Esophagus squamous epithelium (tissue), 5 donors: ENCODE measurements at regions not wholly inside any gene's neighbourhood (a gene's known extent, or its start where the extent isn't known, plus 50 kb on each side); places are given as distances from the start of the nearest gene placed in this dataset.

Experiments
- DNase-seq: peaks from one replicate; lab custom pipeline; 2025; lab: John Stamatoyannopoulos, UW
- H3K27ac ChIP-seq, 4 donors: fragments of 200-600 bp; sonication (generic); one replicate each; pipeline ENCODE4 v1.5.1; 2016 to 2019; ENCODE audit warnings: mild to moderate bottlenecking in 1 of 4
- H3K27me3 ChIP-seq, 4 donors: fragments of 200-600 bp; sonication (generic); 1 replicate in 3 of 4; 2 replicates in 1 of 4; pipeline versions ENCODE4 v1.5.1 to v1.6.0; 2017 to 2021; ENCODE audit warnings: antibody characterized with exemption in 1 of 4
- H3K36me3 ChIP-seq, 3 donors: fragments of 200-600 bp; sonication (generic); one replicate each; pipeline ENCODE4 v1.5.1; 2016 to 2019
- H3K4me1 ChIP-seq, 3 donors: fragments of 200-600 bp; sonication (generic); one replicate each; pipeline ENCODE4 v1.5.1; 2017 to 2019
- H3K4me3 ChIP-seq, 4 donors: fragments of 200-600 bp; sonication (generic); 1 replicate in 3 of 4; 2 replicates in 1 of 4; pipeline ENCODE4 v1.5.1; 2016 to 2019; ENCODE audit warnings: mild to moderate bottlenecking in 2 of 4, moderate library complexity in 1 of 4
- H3K9me3 ChIP-seq, 3 donors: fragments of 200-600 bp; sonication (generic); one replicate each; pipeline ENCODE4 v1.5.1; 2016 to 2019
- CTCF ChIP-seq, 6 experiments: fragments of 450-650 bp in 4 of 6; fragments of 200-600 bp in 2 of 6; sonication (generic) in 2 of 6; IDR thresholded peaks; one replicate each; pipeline ENCODE4 v1.5.1; 2016 to 2019; ENCODE audit warnings: antibody characterized with exemption in 6 of 6, mild to moderate bottlenecking in 4 of 6, moderate library complexity in 4 of 6
- POLR2A ChIP-seq, 4 donors: fragments of 450-650 bp; IDR thresholded peaks; one replicate each; pipeline ENCODE4 v1.6.1; 2017; ENCODE audit warnings: antibody characterized with exemption in 4 of 4, mild to moderate bottlenecking in 4 of 4, moderate library complexity in 3 of 4
- WGBS, 2 donors: methylation state at CpG; one replicate each; pipeline ENCODE4 v1.1.5; 2018; 5-methylcytosine and 5-hydroxymethylcytosine counted together
- intact Hi-C: fragments of 100-400 bp; cut with DNase I; formaldehyde crosslinking; loops from one replicate; pipeline ENCODE4 v1.15.0; 2022
- donor health status: DM: yes; HTN: yes; CAD: no.

- no peaks in the 10 kb centered on the region for H3K4me1 ChIP-seq
- H3K36me3 ChIP-seq = no peaks in the 10 kb centered on the region
- no peak for DNase-seq
- no peak overlapping the region for H3K4me3 ChIP-seq
- intact Hi-C loops = no loop called here
- TF ChIP-seq CTCF (IDR thresholded peaks at IDR 0.05) (no peak), POLR2A (IDR thresholded peaks at IDR 0.05) (no peak)
- H3K27ac ChIP-seq = no peak overlapping the region
- H3K9me3 ChIP-seq = peaks cover 0 to 100% (median 64%) of the 10 kb centered on the region in 3 donors
- 82 to 84% methylated on average over 17 of the region's 17 CpGs for WGBS, 2 donors
- no peaks in the 10 kb centered on the region for H3K27me3 ChIP-seq
Measured at GRCh38 chr12:34291001-34291400, 268.7 kb downstream of the ALG10 start.

- WGBS, 2 donors = 84 to 85% methylated on average over 9 to 19 of the region's 19 CpGs
- Histone ChIP-seq H3K4me1 (no peaks in the 10 kb centered on the region), H3K9me3 (peaks cover 0 to 100% (median 64%) of the 10 kb centered on the region in 3 donors), H3K36me3 (no peaks in the 10 kb centered on the region), H3K4me3 (no peak overlapping the region), H3K27me3 (no peaks in the 10 kb centered on the region), H3K27ac (no peak overlapping the region)
- intact Hi-C loops = no loop called here
- TF ChIP-seq CTCF (IDR thresholded peaks at IDR 0.05) = no peak
- no peak for TF ChIP-seq POLR2A (IDR thresholded peaks at IDR 0.05)
- DNase-seq = no peak
Measured at GRCh38 chr12:34291426-34291901, 269.2 kb downstream of the ALG10 start.

- no peaks in the 10 kb centered on the region for H3K4me1 ChIP-seq
- WGBS, 2 donors = 71 to 76% methylated on average over 33 to 34 of the region's 34 CpGs
- H3K27ac ChIP-seq = no peak overlapping the region
- H3K9me3 ChIP-seq = peaks cover 0 to 100% (median 50%) of the 10 kb centered on the region in 3 donors
- intact Hi-C loops = no loop called here
- no peak for DNase-seq
- no peaks in the 10 kb centered on the region for H3K36me3 ChIP-seq
- no peak for TF ChIP-seq CTCF (IDR thresholded peaks at IDR 0.05)
- TF ChIP-seq POLR2A (IDR thresholded peaks at IDR 0.05) = no peak
- H3K27me3 ChIP-seq = no peaks in the 10 kb centered on the region
- no peak overlapping the region for H3K4me3 ChIP-seq
Measured at GRCh38 chr12:34292736-34293625, 270.7 kb downstream of the ALG10 start.

GRCh38 chr12:34294137-34294536 is 271.8 kb downstream of the ALG10 start:
- H3K4me1 ChIP-seq = no peaks in the 10 kb centered on the region
- H3K4me3 ChIP-seq = no peak overlapping the region
- H3K36me3 ChIP-seq = no peaks in the 10 kb centered on the region
- TF ChIP-seq POLR2A (IDR thresholded peaks at IDR 0.05) (no peak), CTCF (IDR thresholded peaks at IDR 0.05) (no peak)
- peaks cover 0 to 99% (median 45%) of the 10 kb centered on the region in 3 donors for H3K9me3 ChIP-seq
- H3K27me3 ChIP-seq = no peaks in the 10 kb centered on the region
- WGBS, 2 donors = 65 to 68% methylated on average over 12 to 13 of the region's 13 CpGs
- DNase-seq = no peak
- intact Hi-C loops = no loop called here
- H3K27ac ChIP-seq = no peak overlapping the region

- 83 to 84% methylated on average over 20 to 22 of the region's 23 CpGs for WGBS, 2 donors
- TF ChIP-seq POLR2A (IDR thresholded peaks at IDR 0.05) (no peak), CTCF (IDR thresholded peaks at IDR 0.05) (no peak)
- no peaks in the 10 kb centered on the region for H3K27me3 ChIP-seq
- H3K4me1 ChIP-seq = no peaks in the 10 kb centered on the region
- no peak overlapping the region for H3K4me3 ChIP-seq
- no peaks in the 10 kb centered on the region for H3K36me3 ChIP-seq
- intact Hi-C loops = no loop called here
- no peak for DNase-seq
- peaks cover 0 to 99% (median 45%) of the 10 kb centered on the region in 3 donors for H3K9me3 ChIP-seq
- H3K27ac ChIP-seq = no peak overlapping the region
Measured at GRCh38 chr12:34294671-34295365, 272.5 kb downstream of the ALG10 start.
